ENCODE measurements at regions not wholly inside any gene's neighbourhood (a gene's known extent, or its start where the extent isn't known, plus 50 kb on each side); places are given as distances from the start of the nearest gene placed in this dataset.
"Not testable (repeated sequence)": the region's sequence is repeated elsewhere in the genome, so short reads cannot be mapped to it uniquely, and the experiment has no call there.

DNA sequence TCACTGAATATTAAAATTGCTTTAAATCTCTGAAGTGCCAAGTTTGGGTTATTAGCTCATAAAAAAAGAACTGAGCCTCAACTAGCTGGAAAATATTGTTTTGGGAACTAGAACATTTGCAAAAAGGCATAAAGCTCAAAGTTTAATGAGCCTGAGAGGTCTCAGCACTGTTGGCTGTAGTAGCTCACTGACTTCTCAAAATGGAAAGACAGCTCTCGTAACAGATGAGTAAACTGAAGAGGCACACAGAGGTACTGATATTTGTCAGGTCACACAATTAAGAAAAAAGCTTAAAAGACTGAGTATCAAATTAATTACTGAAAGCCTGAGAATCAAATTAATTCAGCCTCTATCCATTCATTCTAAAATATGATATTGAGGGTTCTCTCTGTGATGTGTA, 100.6 kb downstream of the DDX11 start:
- TF ChIP-seq, protein P1, sequence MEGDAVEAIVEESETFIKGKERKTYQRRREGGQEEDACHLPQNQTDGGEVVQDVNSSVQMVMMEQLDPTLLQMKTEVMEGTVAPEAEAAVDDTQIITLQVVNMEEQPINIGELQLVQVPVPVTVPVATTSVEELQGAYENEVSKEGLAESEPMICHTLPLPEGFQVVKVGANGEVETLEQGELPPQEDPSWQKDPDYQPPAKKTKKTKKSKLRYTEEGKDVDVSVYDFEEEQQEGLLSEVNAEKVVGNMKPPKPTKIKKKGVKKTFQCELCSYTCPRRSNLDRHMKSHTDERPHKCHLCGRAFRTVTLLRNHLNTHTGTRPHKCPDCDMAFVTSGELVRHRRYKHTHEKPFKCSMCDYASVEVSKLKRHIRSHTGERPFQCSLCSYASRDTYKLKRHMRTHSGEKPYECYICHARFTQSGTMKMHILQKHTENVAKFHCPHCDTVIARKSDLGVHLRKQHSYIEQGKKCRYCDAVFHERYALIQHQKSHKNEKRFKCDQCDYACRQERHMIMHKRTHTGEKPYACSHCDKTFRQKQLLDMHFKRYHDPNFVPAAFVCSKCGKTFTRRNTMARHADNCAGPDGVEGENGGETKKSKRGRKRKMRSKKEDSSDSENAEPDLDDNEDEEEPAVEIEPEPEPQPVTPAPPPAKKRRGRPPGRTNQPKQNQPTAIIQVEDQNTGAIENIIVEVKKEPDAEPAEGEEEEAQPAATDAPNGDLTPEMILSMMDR (IDR thresholded peaks at IDR 0.05; ENCODE audit: low read depth, low read length, poor library complexity, severe bottlenecking), result not testable (repeated sequence)
- not testable (repeated sequence) for TF ChIP-seq EZH2phosphoT487 (IDR thresholded peaks at IDR 0.05; ENCODE audit: borderline replicate concordance, low read length)

Data from DOHH2 (cell line).